H1 (cell line): ENCODE measurements at regions not wholly inside any gene's neighbourhood (a gene's known extent, or its start where the extent isn't known, plus 50 kb on each side); places are given as distances from the start of the nearest gene placed in this dataset.

ENCODE experiments used
- CHD2 ChIP-seq: IDR thresholded peaks from 2 replicates; pipeline ENCODE4 v1.6.1; 2012; ENCODE audit warnings: low read length, improper control_type of control experiment
- CREB1 ChIP-seq: IDR thresholded peaks from 2 replicates; pipeline ENCODE4 v1.6.1; 2012; ENCODE audit warnings: inconsistent platforms
- POLR2A ChIP-seq, 2 experiments: IDR thresholded peaks; 1 replicate in 1 of 2; 2 replicates in 1 of 2; pipeline ENCODE4 v1.6.1; 2011; ENCODE audit warnings: low read depth in 2 of 2, low read length in 2 of 2, mild to moderate bottlenecking in 2 of 2; ENCODE audit errors: control extremely low read depth in 1 of 2
- POLR2AphosphoS5 ChIP-seq: IDR thresholded peaks from 2 replicates; pipeline ENCODE4 v1.6.1; 2011; ENCODE audit warnings: low read depth, low read length
- POU5F1 ChIP-seq: IDR thresholded peaks from 2 replicates; pipeline ENCODE4 v1.6.1; 2011; ENCODE audit warnings: low read depth, mild to moderate bottlenecking, low read length, moderate library complexity
- RBBP5 ChIP-seq: IDR thresholded peaks from 2 replicates; pipeline ENCODE4 v1.7.1; 2012; ENCODE audit warnings: low read depth, mild to moderate bottlenecking, inconsistent platforms, low read length, moderate library complexity, borderline replicate concordance
- SIN3A ChIP-seq, 2 experiments: IDR thresholded peaks in 1 of 2; conservative IDR thresholded peaks in 1 of 2; 2 replicates each; pipeline ENCODE4 v1.6.1; 2011 to 2012; ENCODE audit warnings: low read length in 2 of 2, improper control_type of control experiment in 1 of 2, low read depth in 1 of 2, mild to moderate bottlenecking in 1 of 2
- ZNF274 ChIP-seq: IDR thresholded peaks from 2 replicates; pipeline ENCODE4 v1.7.0; 2012; ENCODE audit warnings: low read length, borderline replicate concordance; ENCODE audit errors: extremely low read depth

DNA sequence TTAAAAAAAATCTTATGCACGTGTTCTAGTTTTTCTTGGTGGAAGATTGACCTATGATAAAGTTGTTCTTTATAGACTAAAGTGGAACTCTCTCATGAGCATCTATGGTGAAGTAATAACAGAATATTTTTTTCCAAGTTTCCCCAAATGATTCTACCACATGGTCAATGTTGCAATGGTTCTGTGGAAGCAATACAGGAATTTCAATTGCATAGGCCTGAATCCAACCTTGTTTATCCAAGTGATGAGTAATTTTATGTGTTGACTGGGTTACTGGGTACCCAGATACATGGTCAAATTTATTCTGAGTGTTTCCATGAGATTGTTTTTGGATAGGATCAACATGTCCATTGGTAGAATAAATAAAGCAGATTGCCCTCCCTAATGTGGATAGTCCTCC lies 581.5 kb downstream of the MMUT start (continued):
- no peak for TF ChIP-seq CREB1
- no peak for TF ChIP-seq RBBP5
- no peak for TF ChIP-seq POU5F1
- no peak for TF ChIP-seq POLR2A (IDR thresholded peaks at IDR 0.05; ENCODE audit: control extremely low read depth in 1 of 2, low read depth in 2 of 2, low read length in 2 of 2)
- TF ChIP-seq SIN3A (conservative IDR thresholded peaks at IDR 0.05 in 1 of 2, IDR thresholded peaks at IDR 0.05 in 1 of 2; ENCODE audit: low read depth in 1 of 2, low read length in 2 of 2) = no peak
- no peak for TF ChIP-seq CHD2
- no peak for TF ChIP-seq ZNF274
- no peak for TF ChIP-seq POLR2AphosphoS5
